Stimulated activated CD4-positive, alpha-beta T cell treated with anti-CD3 and anti-CD28 coated beads, TNF-alpha, amount 100 ng/mL, for 48 hours (primary cell): ENCODE measurements at regions not wholly inside any gene's neighbourhood (a gene's known extent, or its start where the extent isn't known, plus 50 kb on each side); places are given as distances from the start of the nearest gene placed in this dataset.
"Not testable (repeated sequence)": the region's sequence is repeated elsewhere in the genome, so short reads cannot be mapped to it uniquely, and the experiment has no call there.

Experiments used
- DNase-seq, 3 donors: peaks; one replicate each; pipeline ENCODE4 v3.0.0-alpha.2; 2020; ENCODE audit warnings: low read depth in 3 of 3

DNA sequence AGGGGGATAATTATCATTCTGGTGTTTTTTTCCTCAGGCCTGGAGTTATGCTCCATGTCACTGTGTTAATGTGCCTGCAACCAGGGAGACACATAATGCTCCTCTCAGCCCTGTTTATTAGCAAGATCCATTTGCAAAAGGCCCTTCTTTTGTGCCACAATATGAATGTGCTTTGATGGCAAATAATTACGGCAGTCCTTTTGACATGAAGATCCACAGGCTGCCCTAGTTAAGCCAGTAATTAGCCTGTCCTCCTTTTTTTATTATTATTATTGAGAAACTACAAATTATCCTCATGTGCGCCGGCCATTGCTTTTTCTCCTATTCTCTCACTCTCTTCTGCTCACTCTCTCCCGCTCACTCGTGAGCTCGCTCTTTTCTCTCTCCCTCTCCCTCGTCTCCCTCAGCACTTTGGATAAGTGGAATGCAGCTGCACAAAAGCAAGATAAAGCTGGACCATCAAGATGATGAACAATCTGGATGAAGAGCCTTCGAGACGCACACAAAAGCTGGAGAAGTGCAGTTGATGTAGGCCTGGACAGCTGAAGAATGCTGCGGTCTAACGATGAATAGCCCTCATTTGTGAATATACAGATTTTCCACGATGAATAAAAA is 762.3 kb downstream of the BCL11A start:
- no peak for DNase-seq

DNA sequence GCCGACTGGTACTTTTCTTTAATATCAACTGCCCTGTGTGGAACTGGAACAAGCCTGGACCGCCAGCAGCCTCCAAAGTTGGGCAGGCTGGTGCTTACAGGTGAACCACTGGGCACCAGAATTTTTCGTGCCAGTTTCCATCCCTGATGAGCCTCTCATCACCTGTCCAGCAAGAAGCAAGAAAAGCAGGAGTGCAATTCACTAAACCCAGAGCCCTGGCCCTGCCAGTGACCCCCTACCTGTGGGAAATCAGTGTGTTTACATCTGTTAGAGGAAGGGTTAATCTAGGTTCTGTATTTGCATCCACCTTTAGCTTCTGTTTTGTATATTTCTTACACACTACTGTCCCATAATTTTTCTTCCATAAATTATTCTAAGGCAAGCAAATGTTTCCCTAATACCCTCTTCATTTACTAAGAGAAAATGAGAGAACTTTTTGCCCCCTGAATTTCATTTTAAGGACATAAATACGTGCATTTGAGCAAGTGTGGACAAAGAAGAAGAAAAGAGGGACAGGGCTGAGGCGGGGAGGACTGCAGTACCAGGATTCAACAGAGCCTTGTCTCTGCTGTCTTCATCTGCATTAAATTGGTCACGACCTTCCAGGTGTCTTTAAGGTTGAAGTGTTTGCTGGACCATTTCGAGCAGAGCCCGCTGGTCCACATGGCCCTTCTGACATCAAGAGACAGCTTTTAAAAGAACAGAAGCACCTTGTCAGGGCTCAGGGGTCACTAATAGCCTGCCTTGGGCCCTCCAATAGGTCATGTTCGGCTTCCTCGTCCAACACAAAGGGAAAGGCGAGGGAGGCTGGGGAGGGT is 763.1 kb downstream of the BCL11A start:
- DNase-seq: no peak

DNA sequence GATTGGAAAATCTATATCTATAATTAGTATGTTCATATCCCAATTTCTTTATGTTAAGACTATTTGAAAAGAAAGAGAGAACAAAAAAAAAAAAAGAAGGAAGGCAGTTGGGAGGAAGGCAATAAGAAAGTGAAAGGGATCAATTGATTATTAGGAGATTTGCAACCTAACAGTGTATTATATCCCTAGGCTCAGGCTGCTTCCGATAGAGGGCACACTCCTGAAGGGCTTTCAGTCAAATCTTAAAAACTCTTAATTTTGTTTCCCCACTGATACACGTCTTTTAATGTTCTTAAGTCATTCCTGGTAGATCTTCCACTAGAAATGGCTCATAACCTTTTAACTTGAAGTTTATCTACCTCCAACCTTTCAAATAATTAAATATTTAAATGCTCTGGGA is 763.9 kb downstream of the BCL11A start:
- DNase-seq: no peak

DNA sequence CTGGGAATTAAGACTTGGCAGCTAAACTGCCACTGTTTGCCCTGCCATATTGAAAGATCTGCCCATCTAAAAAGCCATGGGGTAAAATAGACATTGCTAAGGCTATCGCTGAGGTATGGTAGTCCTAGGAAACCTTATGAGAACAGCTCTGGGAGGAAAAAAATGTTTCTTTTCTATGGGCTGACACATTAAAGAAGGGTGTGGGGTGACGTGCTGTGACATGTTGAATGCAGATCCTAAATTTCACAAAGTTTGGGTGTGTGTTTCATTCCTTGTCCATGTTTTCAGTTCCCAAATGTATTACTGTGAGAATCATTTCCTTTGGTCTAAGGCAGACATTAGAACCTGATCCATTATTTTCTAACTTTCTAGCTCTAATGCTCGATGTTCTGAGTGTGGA is 766.4 kb downstream of the BCL11A start:
- DNase-seq: no peak

GRCh38 chr2:59786684-59787083 is 766.8 kb downstream of the BCL11A start:
- DNase-seq: no peak

DNA sequence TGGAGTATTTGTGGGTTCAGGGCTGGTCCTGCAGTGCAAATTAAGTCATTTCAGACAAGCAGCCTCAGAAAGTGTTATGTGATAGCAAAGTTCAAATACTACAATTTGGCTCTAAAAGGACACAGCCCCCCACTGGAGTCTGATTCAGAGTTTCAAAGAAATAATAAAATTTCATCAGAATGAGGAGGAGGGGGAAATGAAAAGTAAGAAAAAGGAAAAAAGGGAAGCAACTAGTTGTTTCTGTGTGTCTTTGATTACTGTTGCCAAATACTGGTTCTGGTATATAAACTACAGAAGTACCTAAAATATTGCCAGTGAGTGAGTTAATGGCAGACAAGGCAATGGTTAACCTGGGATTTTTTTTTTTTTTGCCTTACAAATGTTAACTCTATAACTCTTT is 773.9 kb downstream of the BCL11A start:
- no peak for DNase-seq

GRCh38 chr2:59777120-59777519 is 776.3 kb downstream of the BCL11A start:
- no peak for DNase-seq

- no peak for DNase-seq
These were observed 776.8 kb downstream of the BCL11A start for GRCh38 chr2:59776726-59777008.

GRCh38 chr2:59774821-59775433 is 778.5 kb downstream of the BCL11A start:
- DNase-seq: no peak

GRCh38 chr2:59770651-59771050 is 782.8 kb downstream of the BCL11A start:
- DNase-seq: no peak

DNA sequence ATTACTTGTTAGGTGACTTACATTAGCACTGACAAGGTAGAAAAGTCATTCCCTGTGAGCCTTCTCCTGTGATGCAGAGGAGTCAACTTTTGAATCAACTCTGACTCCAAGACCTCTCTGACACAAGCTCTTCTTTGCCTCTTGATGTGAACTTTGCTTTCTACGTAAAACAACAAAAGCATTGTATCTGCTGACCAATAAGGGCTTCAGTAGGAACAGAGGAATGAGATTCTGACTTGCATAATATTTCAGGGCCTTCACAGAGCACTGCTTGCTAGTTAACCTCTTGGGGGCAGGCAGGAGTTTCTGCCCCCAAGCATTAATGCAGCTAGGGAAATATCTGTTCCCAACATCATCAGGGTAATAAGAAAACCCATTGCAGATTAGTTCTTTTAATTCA is 791.5 kb downstream of the BCL11A start:
- DNase-seq: no peak

DNA sequence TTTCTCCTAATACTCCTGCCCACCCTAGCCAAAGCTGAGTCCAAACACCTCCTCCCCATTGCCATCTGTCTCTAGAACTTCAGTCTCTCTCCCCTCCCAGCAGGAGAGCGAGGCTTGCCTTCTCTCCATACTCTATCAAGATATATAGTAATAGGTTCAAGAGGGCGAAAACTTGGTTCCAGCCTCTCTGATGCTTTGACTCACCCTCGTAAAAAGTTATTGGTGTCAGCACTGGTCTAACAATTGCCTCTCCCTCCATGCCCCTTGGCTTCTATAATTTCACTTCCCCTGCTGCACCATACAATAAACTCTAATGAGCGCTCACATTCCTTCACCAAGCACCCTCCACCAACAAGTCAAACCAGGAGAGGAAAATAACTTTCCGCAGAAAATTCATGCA is 797.3 kb downstream of the BCL11A start:
- DNase-seq: no peak

- no peak for DNase-seq
These were observed 799.3 kb downstream of the BCL11A start for GRCh38 chr2:59754011-59754735.

GRCh38 chr2:59752512-59752911 is 800.9 kb downstream of the BCL11A start:
- DNase-seq: no peak

DNA sequence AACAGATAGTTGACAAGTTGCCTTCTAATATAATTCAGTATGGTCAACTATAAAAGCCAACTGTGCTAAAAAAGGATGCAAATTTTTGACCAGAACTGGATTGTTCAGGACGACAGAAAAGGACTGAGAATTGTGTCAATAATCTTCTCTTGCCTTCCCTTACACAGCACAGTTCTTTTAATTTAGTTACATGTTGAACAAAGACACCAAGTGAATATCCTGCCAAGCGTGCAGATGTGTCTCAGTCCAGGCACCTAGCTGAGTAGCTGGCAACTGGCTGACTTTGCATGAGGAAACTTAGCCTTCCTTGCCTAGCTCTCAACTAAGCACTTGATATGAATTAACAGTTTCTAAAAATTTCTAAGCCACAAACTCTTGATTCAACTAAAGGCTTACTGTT is 801.4 kb downstream of the BCL11A start:
- DNase-seq: no peak

- not testable (repeated sequence) for DNase-seq
These were observed 802.2 kb downstream of the BCL11A start for GRCh38 chr2:59751214-59751613.

DNA sequence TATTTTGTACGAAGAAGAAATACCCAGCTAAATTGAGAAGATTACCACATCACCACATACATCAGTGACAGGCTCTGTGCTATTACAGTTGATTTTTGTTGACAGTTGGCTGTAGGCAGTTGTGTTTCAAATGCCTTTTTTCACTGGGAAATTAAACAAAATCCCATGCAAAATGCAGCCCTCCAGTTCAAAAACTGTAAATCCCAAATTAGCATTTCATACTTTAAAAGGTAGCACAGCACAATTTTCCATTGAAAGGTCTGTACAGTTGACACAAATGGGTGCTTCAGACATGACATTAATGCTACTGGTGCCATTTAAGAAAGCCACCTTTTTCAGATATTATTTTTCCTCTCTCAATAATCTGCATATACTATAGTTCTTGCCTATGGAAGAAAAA is 807.2 kb downstream of the BCL11A start:
- no peak for DNase-seq

- DNase-seq: no peak
These were observed 808.4 kb downstream of the BCL11A start for GRCh38 chr2:59745085-59745484.

- no peak for DNase-seq
These were observed 809.0 kb downstream of the BCL11A start for GRCh38 chr2:59744436-59744835.

- DNase-seq: no peak
These were observed 811.6 kb downstream of the BCL11A start for GRCh38 chr2:59741840-59742239.

DNA sequence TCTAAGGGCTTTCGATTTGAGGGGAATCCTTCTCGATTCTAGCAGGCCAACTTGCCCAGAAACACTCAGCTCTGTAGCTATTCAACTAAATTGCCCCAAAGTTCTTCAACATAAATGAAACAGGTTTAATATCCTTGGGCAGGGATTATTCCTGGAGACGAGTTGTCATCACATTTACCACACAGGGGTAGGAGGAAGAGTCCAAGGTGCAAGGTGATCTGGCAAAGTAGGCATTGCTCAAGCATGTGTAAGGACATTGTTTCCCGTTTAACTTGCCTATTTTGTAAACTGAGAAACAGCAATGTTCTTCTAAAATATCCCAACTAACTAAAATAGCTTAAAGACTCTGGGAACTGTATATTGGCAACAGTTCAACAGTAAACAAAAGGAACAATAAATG is 814.3 kb downstream of the BCL11A start:
- DNase-seq: no peak

DNA sequence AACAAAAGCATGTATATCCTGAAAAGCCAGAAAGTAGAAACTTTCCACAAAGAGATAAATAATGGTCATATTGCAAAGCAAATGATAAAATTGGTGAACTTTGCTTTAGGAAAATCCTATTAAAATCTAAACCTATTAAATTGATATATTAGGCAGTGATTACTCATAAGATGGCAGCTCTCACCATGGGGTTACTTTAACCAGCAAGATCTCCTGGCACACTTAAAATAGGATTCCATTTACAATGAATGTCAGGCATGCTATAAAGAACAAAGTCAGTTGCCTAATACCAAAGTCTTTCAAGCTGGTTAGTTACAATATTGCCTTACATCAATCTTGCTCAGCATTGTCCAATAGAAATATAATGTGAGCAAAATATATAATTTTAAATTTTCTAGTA is 816.2 kb downstream of the BCL11A start:
- no peak for DNase-seq

DNA sequence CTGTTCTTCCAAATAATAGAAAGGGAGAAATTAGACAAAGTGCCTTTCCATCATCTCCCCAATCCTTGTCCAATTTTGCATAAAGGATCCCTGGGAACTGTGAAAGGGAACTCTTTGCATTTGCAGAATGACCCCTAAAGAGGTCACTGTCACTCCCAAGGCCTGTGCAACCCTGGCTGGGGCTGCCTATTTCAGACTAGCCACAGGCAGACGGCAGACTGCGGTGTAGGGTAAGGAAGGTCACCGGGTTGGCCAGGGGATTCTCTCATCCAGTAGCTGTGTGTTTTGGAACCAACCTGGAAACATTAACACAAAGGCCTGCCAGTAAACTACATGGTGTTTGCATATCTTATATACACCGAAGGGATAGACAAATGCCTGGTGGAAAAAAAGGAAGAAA is 818.7 kb downstream of the BCL11A start:
- DNase-seq: no peak
